HEK293T (cell line): ENCODE measurements at regions not wholly inside any gene's neighbourhood (a gene's known extent, or its start where the extent isn't known, plus 50 kb on each side); places are given as distances from the start of the nearest gene placed in this dataset.

Experiments
- ELF4 ChIP-seq: fragments of 450-650 bp; IDR thresholded peaks from 2 replicates; pipeline ENCODE4 v1.6.1; 2017; ENCODE audit warnings: antibody characterized with exemption
- TF ChIP-seq, protein P1 (sequence below): fragments of 450-650 bp; IDR thresholded peaks from 2 replicates; pipeline ENCODE4 v1.6.1; 2016

- TF ChIP-seq ELF4: no peak
- TF ChIP-seq, protein P1, sequence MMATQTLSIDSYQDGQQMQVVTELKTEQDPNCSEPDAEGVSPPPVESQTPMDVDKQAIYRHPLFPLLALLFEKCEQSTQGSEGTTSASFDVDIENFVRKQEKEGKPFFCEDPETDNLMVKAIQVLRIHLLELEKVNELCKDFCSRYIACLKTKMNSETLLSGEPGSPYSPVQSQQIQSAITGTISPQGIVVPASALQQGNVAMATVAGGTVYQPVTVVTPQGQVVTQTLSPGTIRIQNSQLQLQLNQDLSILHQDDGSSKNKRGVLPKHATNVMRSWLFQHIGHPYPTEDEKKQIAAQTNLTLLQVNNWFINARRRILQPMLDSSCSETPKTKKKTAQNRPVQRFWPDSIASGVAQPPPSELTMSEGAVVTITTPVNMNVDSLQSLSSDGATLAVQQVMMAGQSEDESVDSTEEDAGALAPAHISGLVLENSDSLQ: no peak
These were observed 222.1 kb upstream of the OBI1 start for GRCh38 chr13:78881054-78881453.
